Esophagus squamous epithelium (tissue), 5 donors: ENCODE measurements at regions not wholly inside any gene's neighbourhood (a gene's known extent, or its start where the extent isn't known, plus 50 kb on each side); places are given as distances from the start of the nearest gene placed in this dataset.

Source experiments
- DNase-seq: peaks from one replicate; lab custom pipeline; 2025; lab: John Stamatoyannopoulos, UW
- H3K27ac ChIP-seq, 4 donors: fragments of 200-600 bp; sonication (generic); one replicate each; pipeline ENCODE4 v1.5.1; 2016 to 2019; ENCODE audit warnings: mild to moderate bottlenecking in 1 of 4
- H3K27me3 ChIP-seq, 4 donors: fragments of 200-600 bp; sonication (generic); 1 replicate in 3 of 4; 2 replicates in 1 of 4; pipeline versions ENCODE4 v1.5.1 to v1.6.0; 2017 to 2021; ENCODE audit warnings: antibody characterized with exemption in 1 of 4
- H3K36me3 ChIP-seq, 3 donors: fragments of 200-600 bp; sonication (generic); one replicate each; pipeline ENCODE4 v1.5.1; 2016 to 2019
- H3K4me1 ChIP-seq, 3 donors: fragments of 200-600 bp; sonication (generic); one replicate each; pipeline ENCODE4 v1.5.1; 2017 to 2019
- H3K4me3 ChIP-seq, 4 donors: fragments of 200-600 bp; sonication (generic); 1 replicate in 3 of 4; 2 replicates in 1 of 4; pipeline ENCODE4 v1.5.1; 2016 to 2019; ENCODE audit warnings: mild to moderate bottlenecking in 2 of 4, moderate library complexity in 1 of 4
- H3K9me3 ChIP-seq, 3 donors: fragments of 200-600 bp; sonication (generic); one replicate each; pipeline ENCODE4 v1.5.1; 2016 to 2019
- CTCF ChIP-seq, 6 experiments: fragments of 450-650 bp in 4 of 6; fragments of 200-600 bp in 2 of 6; sonication (generic) in 2 of 6; IDR thresholded peaks; one replicate each; pipeline ENCODE4 v1.5.1; 2016 to 2019; ENCODE audit warnings: antibody characterized with exemption in 6 of 6, mild to moderate bottlenecking in 4 of 6, moderate library complexity in 4 of 6
- POLR2A ChIP-seq, 4 donors: fragments of 450-650 bp; IDR thresholded peaks; one replicate each; pipeline ENCODE4 v1.6.1; 2017; ENCODE audit warnings: antibody characterized with exemption in 4 of 4, mild to moderate bottlenecking in 4 of 4, moderate library complexity in 3 of 4
- WGBS, 2 donors: methylation state at CpG; one replicate each; pipeline ENCODE4 v1.1.5; 2018; 5-methylcytosine and 5-hydroxymethylcytosine counted together
- intact Hi-C: fragments of 100-400 bp; cut with DNase I; formaldehyde crosslinking; loops from one replicate; pipeline ENCODE4 v1.15.0; 2022
- donor health status: DM: yes; HTN: yes; CAD: no.

GRCh38 chr17:11035681-11036080 is 197.8 kb upstream of the PIRT start:
- DNase-seq = no peak
- intact Hi-C loops = no loop called here
- Histone ChIP-seq H3K27me3 (peaks cover 0 to 9% (median 0%) of the 10 kb centered on the region in 4 donors), H3K27ac (no peak overlapping the region), H3K4me1 (peaks cover 0 to 27% (median 7%) of the 10 kb centered on the region in 3 donors), H3K36me3 (no peaks in the 10 kb centered on the region), H3K4me3 (no peak overlapping the region), H3K9me3 (peaks cover 0 to 9% (median 0%) of the 10 kb centered on the region in 3 donors)
- TF ChIP-seq CTCF (IDR thresholded peaks at IDR 0.05) = no peak
- TF ChIP-seq POLR2A (IDR thresholded peaks at IDR 0.05) = no peak
- WGBS, 2 donors = 31 to 40% methylated on average over 5 of the region's 5 CpGs

GRCh38 chr17:11031787-11032186 is 193.9 kb upstream of the PIRT start:
- Histone ChIP-seq H3K36me3 (no peaks in the 10 kb centered on the region), H3K4me3 (no peak overlapping the region), H3K27ac (no peak overlapping the region), H3K4me1 (peaks cover 0 to 17% (median 4%) of the 10 kb centered on the region in 3 donors), H3K9me3 (peaks cover 0 to 9% (median 0%) of the 10 kb centered on the region in 3 donors), H3K27me3 (peaks cover 0 to 20% (median 0%) of the 10 kb centered on the region in 4 donors)
- WGBS, 2 donors = 84 to 85% methylated on average over 4 of the region's 4 CpGs
- TF ChIP-seq CTCF (IDR thresholded peaks at IDR 0.05) (peak in 1 of 6 experiments; percentile 27), POLR2A (IDR thresholded peaks at IDR 0.05) (no peak)
- no peak for DNase-seq
- intact Hi-C loops = no loop called here

- no peak overlapping the region for H3K27ac ChIP-seq
- no peak overlapping the region for H3K4me3 ChIP-seq
- H3K27me3 ChIP-seq = peaks cover 0 to 34% (median 3%) of the 10 kb centered on the region in 4 donors
- peaks cover 0 to 18% (median 4%) of the 10 kb centered on the region in 3 donors for H3K4me1 ChIP-seq
- 80 to 82% methylated on average over 3 of the region's 3 CpGs for WGBS, 2 donors
- peaks cover 0 to 9% (median 0%) of the 10 kb centered on the region in 3 donors for H3K9me3 ChIP-seq
- intact Hi-C loops = no loop called here
- DNase-seq = no peak
- no peaks in the 10 kb centered on the region for H3K36me3 ChIP-seq
- TF ChIP-seq POLR2A (IDR thresholded peaks at IDR 0.05) = no peak
Observed at GRCh38 chr17:11029791-11030190, 191.9 kb upstream of the PIRT start.

- Histone ChIP-seq H3K9me3 (peaks cover 0 to 9% (median 0%) of the 10 kb centered on the region in 3 donors), H3K36me3 (no peaks in the 10 kb centered on the region), H3K4me1 (peaks cover 0 to 18% (median 4%) of the 10 kb centered on the region in 3 donors), H3K27ac (no peak overlapping the region), H3K4me3 (no peak overlapping the region), H3K27me3 (peaks cover 0 to 49% (median 3%) of the 10 kb centered on the region in 4 donors)
- intact Hi-C loops = no loop called here
- no peak for DNase-seq
- 46 to 59% methylated on average over 3 of the region's 3 CpGs for WGBS, 2 donors
- TF ChIP-seq CTCF (IDR thresholded peaks at IDR 0.05) (no peak), POLR2A (IDR thresholded peaks at IDR 0.05) (no peak)
Observed at GRCh38 chr17:11028349-11028748, 190.5 kb upstream of the PIRT start.

- no peak for DNase-seq
- TF ChIP-seq POLR2A (IDR thresholded peaks at IDR 0.05) (no peak), CTCF (IDR thresholded peaks at IDR 0.05) (no peak)
- Histone ChIP-seq H3K9me3 (peaks cover 0 to 9% (median 0%) of the 10 kb centered on the region in 3 donors), H3K27ac (peak overlapping the region in 2 of 4 donors; percentile 9 to 19), H3K4me1 (peaks cover 0 to 18% (median 4%) of the 10 kb centered on the region in 3 donors), H3K36me3 (no peaks in the 10 kb centered on the region), H3K4me3 (no peak overlapping the region), H3K27me3 (peaks cover 0 to 58% (median 3%) of the 10 kb centered on the region in 4 donors)
- intact Hi-C loops = no loop called here
- WGBS, 2 donors = 32 to 35% methylated on average over 2 of the region's 2 CpGs
Observed at GRCh38 chr17:11026903-11027302, 189.0 kb upstream of the PIRT start.
